ENCODE measurements at regions not wholly inside any gene's neighbourhood (a gene's known extent, or its start where the extent isn't known, plus 50 kb on each side); places are given as distances from the start of the nearest gene placed in this dataset.

DNA sequence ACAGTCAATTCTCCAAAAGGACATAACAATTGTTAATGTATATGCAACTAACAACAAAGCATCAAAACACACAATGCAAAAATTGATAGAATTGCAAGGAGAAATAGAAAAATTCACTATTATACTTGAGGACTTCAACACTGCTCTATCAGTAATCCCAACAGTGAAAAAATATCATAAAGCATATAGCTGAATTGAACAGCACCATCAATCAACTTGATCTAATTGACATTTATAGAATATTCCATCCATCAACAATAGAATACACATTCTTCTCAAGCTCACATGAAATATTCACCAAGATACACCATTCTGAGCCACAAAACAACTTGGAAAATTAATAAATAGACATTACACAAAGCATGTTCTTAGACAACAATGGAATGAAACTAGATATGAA lies 60.1 kb upstream of the ASXL3 start:
- DNase-seq, result no peak

DNA sequence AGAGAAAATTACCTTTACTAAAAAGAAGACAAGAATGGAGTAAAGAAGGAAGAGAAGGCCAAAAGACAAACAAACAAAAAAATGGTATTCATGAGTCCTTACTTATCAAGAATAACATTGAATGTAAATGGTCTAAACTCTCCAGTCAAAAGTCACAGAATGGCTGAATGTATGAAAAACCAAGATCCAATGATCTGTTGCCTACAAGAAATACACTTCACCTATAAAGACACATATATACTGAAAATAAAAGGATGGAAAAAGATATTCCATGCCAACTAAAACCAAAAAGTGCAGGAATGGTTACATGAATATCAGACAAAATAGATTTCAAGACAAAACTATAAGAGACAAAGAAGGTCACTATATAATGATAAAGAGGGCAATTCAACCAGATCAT lies 65.0 kb upstream of the ASXL3 start:
- DNase-seq, result no peak

DNA sequence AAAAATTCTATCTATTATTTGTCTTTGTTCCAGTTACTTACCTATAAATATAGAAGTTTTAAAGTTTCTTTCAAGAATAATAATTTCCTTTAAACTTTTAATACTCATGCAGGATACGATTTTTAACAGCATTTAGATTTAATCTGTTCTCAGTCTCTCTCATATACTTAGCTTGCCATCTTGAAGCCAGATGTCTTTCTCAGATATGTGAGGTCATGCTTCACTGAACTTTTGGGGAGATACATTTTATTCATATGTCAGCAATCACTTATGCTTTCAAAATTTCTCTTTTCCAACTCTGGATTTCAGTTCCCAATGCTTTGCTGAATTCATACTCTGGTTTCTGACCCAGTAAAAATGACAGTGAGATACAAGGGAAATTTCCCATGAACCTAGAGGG lies 66.5 kb upstream of the CCDC178 start:
- DNase-seq, result no peak

DNA sequence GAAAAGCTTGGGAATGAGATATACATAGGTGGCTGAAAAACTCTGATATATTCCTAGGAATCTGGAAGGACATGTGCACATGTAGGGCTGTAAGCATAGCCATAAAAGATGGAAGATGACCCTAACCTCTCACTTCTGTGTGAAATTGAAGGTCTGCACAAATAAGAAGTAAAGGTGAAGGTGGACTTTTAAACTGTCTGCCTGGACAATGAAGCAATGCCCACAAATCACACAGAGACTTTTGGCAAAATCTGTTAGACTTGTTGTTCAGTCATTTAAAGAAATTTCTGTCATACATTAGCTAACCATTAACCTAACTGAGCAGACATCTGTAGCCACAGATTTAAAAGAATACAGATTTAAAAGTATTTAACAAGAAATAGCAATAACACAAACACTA lies 65.3 kb upstream of the CCDC178 start:
- no peak for DNase-seq

DNA sequence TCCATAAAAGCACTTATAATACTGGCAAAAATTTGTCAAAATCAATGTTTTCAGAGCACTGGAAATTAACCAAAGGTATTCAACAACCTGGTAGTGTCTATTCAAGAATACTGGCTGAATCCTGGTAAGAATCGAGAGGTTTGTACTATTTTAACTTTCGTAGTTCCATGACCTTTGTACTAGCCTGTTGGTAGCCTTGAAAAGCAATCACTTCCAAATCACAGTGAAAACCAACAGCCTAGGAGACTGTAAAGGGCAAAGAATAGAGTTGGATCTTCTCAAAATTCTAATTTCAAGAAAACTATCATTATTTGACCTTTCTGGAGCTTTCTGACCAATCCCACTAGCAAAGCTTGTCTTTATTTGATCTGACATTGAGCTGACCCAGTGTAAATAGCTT lies 64.8 kb upstream of the CCDC178 start:
- DNase-seq, result no peak

DNA sequence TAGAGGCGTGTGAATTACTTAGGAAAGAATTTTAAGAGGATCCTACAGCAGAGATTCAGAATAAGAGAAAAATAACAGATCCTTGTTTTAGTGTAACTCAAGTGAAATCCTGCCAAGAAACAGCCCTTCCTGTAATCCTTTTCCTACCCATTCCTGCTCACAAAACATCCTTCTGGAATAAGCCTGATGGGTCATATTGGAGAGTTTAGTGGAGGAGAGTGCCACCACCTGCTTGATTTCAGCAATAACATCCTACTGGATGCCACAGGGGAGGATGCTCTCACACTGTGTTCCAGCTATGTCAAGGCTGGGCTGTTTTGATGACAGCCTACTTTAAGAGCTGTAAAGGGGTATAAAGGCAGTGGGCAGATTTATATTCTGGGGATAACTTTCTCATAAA lies 54.8 kb upstream of the CCDC178 start:
- DNase-seq, result peak; percentile 9 to 12
